Glutamatergic neuron (in vitro differentiated cells): ENCODE measurements at regions not wholly inside any gene's neighbourhood (a gene's known extent, or its start where the extent isn't known, plus 50 kb on each side); places are given as distances from the start of the nearest gene placed in this dataset.

Experiments
- DNase-seq: peaks from one replicate; pipeline ENCODE4 v3.0.0; 2022
- H3K27ac Mint-ChIP-seq: one replicate; pipeline ENCODE4 v1.8.0; 2020; ENCODE audit warnings: mild to moderate bottlenecking, mixed read lengths, inconsistent platforms; ENCODE audit not compliant: unreplicated experiment
- H3K27me3 Mint-ChIP-seq: one replicate; pipeline ENCODE4 v1.8.0; 2020; ENCODE audit warnings: mild to moderate bottlenecking, moderate library complexity, mixed read lengths, inconsistent platforms; ENCODE audit not compliant: unreplicated experiment
- H3K36me3 Mint-ChIP-seq: one replicate; pipeline ENCODE4 v1.8.0; 2020; ENCODE audit warnings: mild to moderate bottlenecking, mixed read lengths, inconsistent platforms; ENCODE audit not compliant: unreplicated experiment
- H3K4me1 Mint-ChIP-seq: one replicate; pipeline ENCODE4 v1.8.0; 2020; ENCODE audit warnings: mild to moderate bottlenecking, low read depth, mixed read lengths, inconsistent platforms; ENCODE audit not compliant: unreplicated experiment
- H3K4me3 Mint-ChIP-seq: one replicate; pipeline ENCODE4 v1.8.0; 2020; ENCODE audit warnings: mild to moderate bottlenecking, mixed read lengths, inconsistent platforms; ENCODE audit not compliant: unreplicated experiment
- H3K9me3 Mint-ChIP-seq: one replicate; pipeline ENCODE4 v1.8.0; 2020; ENCODE audit warnings: mild to moderate bottlenecking, moderate library complexity, mixed read lengths, inconsistent platforms; ENCODE audit not compliant: unreplicated experiment
- TF ChIP-seq, protein P1 (sequence below): fragments of 200-600 bp; sonication (generic); IDR thresholded peaks from one replicate; pipeline ENCODE4 v1.5.0; 2021; ENCODE audit not compliant: partially characterized antibody, unreplicated experiment

DNA sequence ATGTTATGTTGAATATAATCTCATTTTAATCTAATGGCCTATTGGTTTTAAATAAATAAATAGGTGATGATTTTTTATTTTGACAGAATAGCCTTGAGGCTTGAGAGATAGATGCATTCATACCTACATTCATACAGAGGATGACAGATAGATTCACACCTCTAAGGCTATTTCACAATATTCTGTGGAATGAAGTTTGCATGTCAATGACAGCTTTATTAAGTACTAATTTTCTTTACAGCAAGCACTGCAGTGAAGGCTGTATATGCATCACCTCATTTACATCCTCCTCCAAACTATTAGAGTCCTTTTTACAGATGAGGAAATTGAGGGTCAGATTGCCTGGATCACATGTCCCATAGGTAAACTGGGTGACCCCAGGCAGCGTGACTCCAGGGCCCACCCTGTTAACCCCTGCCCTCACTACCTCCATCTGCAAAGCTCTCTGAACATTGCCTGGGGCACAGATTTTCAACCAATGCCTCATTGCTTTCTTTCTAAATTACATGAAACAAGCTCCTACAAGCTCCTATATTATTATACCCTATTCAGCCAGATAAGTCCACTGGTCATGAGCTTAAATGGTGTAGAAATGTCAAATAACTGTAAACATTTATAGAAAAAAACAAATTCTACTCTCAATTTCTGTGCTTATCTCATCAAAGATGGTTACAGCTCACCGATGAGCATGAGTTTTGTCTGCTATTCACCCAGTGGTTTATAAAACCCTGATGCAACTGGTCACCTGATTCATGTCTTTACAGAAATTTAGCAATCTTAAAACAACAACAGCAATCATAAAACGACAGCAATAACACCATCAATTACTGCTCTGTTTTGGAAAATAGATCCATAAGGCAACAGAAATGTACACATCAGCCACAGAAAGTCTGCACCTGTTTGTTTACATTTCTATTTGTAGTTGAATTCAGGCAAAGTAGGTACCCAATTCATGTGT, 338.0 kb downstream of the NSG2 start:
- DNase-seq: no peak
- Mint-ChIP-seq H3K27me3 (no peaks in the 10 kb centered on the region), H3K4me3 (no peak overlapping the region), H3K4me1 (no peaks in the 10 kb centered on the region), H3K36me3 (no peaks in the 10 kb centered on the region), H3K9me3 (peaks cover 2% of the 10 kb centered on the region), H3K27ac (no peak overlapping the region)
- TF ChIP-seq, protein P1, sequence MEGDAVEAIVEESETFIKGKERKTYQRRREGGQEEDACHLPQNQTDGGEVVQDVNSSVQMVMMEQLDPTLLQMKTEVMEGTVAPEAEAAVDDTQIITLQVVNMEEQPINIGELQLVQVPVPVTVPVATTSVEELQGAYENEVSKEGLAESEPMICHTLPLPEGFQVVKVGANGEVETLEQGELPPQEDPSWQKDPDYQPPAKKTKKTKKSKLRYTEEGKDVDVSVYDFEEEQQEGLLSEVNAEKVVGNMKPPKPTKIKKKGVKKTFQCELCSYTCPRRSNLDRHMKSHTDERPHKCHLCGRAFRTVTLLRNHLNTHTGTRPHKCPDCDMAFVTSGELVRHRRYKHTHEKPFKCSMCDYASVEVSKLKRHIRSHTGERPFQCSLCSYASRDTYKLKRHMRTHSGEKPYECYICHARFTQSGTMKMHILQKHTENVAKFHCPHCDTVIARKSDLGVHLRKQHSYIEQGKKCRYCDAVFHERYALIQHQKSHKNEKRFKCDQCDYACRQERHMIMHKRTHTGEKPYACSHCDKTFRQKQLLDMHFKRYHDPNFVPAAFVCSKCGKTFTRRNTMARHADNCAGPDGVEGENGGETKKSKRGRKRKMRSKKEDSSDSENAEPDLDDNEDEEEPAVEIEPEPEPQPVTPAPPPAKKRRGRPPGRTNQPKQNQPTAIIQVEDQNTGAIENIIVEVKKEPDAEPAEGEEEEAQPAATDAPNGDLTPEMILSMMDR: no peak

DNA sequence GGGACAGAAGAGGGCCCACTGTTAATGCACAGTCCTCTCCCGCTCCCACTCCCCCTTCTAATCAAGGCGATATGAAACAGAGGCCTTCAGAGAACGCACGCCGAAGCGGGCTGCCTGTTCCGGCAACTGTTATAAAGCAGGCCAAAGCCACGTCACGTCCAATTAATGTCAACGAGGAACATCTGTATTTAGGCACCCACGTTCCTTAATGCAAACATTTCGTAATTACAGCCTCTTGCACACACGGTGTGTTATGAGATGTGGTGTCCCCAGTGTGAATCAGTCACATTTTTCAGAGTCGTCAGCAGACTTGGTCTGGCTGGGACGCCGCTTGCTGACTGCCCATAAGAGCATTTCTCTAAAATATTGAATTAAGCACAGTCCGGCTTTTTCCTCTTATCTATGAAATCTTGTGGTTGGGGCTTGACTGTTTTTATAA, 339.0 kb downstream of the NSG2 start:
- TF ChIP-seq, protein P1: no peak
- Mint-ChIP-seq H3K27ac (no peak overlapping the region), H3K36me3 (no peaks in the 10 kb centered on the region), H3K4me1 (no peaks in the 10 kb centered on the region), H3K27me3 (no peaks in the 10 kb centered on the region), H3K4me3 (no peak overlapping the region), H3K9me3 (peaks cover 2% of the 10 kb centered on the region)
- no peak for DNase-seq

DNA sequence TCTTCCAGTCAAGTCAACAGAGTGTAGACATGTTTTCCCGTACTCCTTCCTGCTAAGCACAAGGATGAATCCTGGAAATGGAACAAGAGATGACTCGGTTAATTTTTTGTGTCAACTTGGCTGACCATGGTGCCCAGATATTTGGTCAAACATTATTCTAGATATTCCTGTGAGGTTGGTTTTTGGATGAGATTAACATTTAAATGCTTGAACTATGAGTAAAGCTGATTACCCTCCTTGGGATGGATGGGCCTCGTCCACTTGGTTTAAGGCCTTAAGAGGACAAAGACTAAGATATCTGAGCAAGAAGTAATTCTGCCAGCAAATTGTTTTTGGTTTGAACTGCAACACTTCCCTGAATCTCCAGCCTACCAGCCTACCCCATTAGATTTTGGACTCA, 338.1 kb upstream of the MSX2 start:
- TF ChIP-seq, protein P1: no peak
- no peaks in the 10 kb centered on the region for H3K36me3 Mint-ChIP-seq

DNA sequence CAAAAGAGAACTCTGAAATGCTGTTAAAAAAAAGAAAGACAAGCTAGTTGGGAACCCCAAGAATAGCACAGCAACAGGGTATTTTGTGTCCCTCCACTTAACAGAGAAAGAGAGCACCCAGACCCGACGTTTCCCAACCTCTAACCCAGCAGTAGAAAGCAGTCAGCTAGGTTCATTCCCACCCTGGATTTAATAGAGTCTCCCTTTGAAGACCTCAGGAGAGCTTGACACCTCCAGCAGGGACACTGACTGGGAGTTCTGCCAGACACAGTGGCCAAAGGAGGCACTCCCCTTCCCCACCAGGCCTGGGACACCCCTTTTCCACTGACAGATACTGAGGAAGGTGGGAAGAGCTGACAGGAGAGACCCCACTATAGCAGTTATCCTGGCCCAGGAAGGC, 337.5 kb upstream of the MSX2 start:
- no peak overlapping the region for H3K27ac Mint-ChIP-seq
- no peaks in the 10 kb centered on the region for H3K36me3 Mint-ChIP-seq
- TF ChIP-seq, protein P1: no peak
- no peaks in the 10 kb centered on the region for H3K9me3 Mint-ChIP-seq
- peaks cover 4% of the 10 kb centered on the region for H3K4me1 Mint-ChIP-seq
- DNase-seq: no peak
- H3K27me3 Mint-ChIP-seq: no peaks in the 10 kb centered on the region
- H3K4me3 Mint-ChIP-seq: no peak overlapping the region

More for the DNA sequence above, 338.1 kb upstream of the MSX2 start:
- H3K27ac Mint-ChIP-seq: no peak overlapping the region
- no peaks in the 10 kb centered on the region for H3K9me3 Mint-ChIP-seq
- H3K27me3 Mint-ChIP-seq: no peaks in the 10 kb centered on the region
- no peak overlapping the region for H3K4me3 Mint-ChIP-seq
- peaks cover 4% of the 10 kb centered on the region for H3K4me1 Mint-ChIP-seq
- no peak for DNase-seq

DNA sequence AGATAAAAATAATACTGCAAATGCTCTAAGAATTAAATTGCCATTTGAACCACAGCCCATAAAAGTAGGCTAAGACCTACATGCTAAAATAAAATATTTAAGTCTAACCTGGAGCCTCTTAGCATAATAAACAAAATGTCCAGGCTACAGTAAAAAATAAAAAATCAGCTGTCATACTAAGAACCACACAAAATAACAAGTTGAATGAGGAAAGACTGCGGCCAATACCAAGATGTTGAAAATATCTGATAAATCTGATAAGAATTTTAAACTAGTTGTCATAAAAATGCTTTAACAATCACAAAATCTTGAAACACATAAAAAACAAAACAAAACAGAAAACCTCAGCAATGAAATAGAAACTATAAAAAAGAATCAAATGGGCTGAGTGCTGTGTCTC, 336.9 kb upstream of the MSX2 start:
- no peak for DNase-seq
- Mint-ChIP-seq H3K27me3 (no peaks in the 10 kb centered on the region), H3K9me3 (no peaks in the 10 kb centered on the region), H3K4me3 (no peak overlapping the region), H3K4me1 (peaks cover 4% of the 10 kb centered on the region), H3K36me3 (no peaks in the 10 kb centered on the region), H3K27ac (no peak overlapping the region)
- TF ChIP-seq, protein P1: no peak
